ENCODE measurements at regions not wholly inside any gene's neighbourhood (a gene's known extent, or its start where the extent isn't known, plus 50 kb on each side); places are given as distances from the start of the nearest gene placed in this dataset.

DNA sequence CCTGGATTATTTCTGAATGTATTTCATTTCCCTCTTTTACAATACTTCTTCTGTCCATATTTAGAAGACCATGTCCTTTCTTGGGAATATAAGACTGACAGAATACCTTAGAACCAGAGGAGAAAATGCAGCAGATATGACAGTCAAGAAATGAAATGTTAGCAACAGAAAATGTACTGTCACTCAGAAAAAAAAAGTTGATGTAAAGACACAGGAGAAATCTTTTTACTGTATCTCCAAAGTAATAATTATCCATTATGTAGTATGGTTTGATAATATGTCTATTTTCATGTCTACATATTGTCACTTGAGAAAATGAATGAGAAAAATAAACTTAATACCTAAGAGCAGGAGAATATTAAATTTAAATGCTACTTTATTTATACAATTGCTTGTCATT lies 652.1 kb downstream of the GABRG2 start:
- no peak for DNase-seq (ENCODE audit: low spot score)
- H3K27ac ChIP-seq, result no peak overlapping the region
- no peak overlapping the region for H3K4me3 ChIP-seq
- TF ChIP-seq, protein P1, sequence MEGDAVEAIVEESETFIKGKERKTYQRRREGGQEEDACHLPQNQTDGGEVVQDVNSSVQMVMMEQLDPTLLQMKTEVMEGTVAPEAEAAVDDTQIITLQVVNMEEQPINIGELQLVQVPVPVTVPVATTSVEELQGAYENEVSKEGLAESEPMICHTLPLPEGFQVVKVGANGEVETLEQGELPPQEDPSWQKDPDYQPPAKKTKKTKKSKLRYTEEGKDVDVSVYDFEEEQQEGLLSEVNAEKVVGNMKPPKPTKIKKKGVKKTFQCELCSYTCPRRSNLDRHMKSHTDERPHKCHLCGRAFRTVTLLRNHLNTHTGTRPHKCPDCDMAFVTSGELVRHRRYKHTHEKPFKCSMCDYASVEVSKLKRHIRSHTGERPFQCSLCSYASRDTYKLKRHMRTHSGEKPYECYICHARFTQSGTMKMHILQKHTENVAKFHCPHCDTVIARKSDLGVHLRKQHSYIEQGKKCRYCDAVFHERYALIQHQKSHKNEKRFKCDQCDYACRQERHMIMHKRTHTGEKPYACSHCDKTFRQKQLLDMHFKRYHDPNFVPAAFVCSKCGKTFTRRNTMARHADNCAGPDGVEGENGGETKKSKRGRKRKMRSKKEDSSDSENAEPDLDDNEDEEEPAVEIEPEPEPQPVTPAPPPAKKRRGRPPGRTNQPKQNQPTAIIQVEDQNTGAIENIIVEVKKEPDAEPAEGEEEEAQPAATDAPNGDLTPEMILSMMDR (IDR thresholded peaks at IDR 0.05), result no peak

DNA sequence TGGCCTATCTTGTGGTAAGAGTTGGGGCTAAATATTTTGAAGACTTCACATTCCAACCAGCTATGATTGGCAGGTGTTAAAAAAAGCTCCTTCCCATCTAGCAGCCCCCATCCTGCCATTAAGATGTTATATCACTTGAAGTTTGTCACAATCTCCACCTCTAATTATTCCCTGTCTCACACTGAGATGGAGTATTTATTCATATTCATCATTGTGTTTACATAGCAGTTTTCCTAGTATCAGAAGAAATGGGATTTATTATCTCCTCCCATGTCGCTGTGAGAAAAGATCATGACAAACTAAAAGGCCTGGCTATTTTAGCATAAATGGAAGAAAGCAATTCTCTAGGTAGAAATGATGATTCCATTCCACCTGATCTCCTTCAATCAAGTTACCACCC lies 653.6 kb downstream of the GABRG2 start:
- Histone ChIP-seq H3K4me3 (no peak overlapping the region), H3K27ac (no peak overlapping the region)
- DNase-seq (ENCODE audit: low spot score), result no peak
- TF ChIP-seq, protein P1 (IDR thresholded peaks at IDR 0.05), result no peak

DNA sequence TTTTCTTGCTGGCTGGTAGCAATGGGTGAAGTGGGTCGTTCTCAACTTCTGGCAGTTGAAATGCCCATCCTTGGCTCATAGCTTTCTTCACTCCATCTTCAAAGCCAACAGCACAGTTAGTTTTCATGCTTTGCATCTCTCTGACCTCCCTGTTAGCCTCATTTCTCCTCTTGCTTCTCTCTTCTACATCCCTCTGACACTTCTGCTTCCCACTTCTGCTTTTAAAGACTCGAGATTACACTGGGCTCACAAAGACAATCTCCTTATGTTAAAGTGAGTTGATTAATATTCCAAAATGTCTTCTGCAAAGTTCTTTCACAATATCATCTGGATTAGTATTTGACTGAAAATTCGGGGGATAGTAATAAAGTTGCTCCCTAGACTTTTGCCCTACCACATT lies 684.8 kb upstream of the CCNG1 start:
- Histone ChIP-seq H3K27ac (no peak overlapping the region), H3K4me3 (no peak overlapping the region)
- TF ChIP-seq, protein P1 (IDR thresholded peaks at IDR 0.05), result no peak
- DNase-seq (ENCODE audit: low spot score), result no peak

DNA sequence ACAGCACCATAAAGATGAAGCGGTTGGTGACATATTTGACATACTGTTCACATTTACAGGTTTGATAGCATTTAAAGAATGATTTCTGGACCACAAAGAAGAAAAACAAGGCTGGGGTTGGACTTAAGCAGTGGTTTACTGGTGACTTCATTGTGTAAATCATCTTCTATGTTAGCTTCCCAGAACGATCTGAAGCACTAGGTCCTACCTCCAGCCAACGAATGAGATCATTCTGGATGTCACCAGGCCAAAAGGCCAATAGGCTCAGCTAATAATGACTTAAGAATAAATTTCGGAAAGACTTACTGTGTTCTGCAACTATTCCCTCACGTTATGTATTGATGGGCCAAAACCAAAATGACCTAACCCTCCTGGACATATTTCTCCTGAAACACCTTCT lies 675.3 kb upstream of the CCNG1 start:
- H3K27ac ChIP-seq, result no peak overlapping the region
- no peak overlapping the region for H3K4me3 ChIP-seq
- DNase-seq (ENCODE audit: low spot score), result no peak
- TF ChIP-seq, protein P1 (IDR thresholded peaks at IDR 0.05), result no peak

DNA sequence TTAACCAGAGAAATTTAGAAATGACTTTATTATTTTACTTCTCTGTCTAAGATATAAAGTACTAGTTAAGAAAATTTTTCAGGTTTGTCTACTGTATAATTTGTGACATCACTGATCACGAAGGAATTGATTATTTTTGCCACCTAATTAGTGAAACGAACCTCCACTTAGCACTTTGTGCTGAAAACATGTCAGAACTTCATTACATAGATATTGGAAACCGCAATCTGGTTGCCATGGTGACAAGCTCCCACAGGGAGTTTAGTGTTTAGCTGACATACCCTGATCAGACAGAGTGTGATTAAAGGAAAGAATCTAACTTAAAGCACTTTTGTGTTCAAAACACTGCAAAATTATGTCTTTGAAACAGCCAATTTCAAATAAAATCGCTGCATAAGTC lies 668.4 kb upstream of the CCNG1 start:
- TF ChIP-seq, protein P1 (IDR thresholded peaks at IDR 0.05), result no peak
- no peak for DNase-seq (ENCODE audit: low spot score)
- no peak overlapping the region for H3K4me3 ChIP-seq
- H3K27ac ChIP-seq, result no peak overlapping the region

DNA sequence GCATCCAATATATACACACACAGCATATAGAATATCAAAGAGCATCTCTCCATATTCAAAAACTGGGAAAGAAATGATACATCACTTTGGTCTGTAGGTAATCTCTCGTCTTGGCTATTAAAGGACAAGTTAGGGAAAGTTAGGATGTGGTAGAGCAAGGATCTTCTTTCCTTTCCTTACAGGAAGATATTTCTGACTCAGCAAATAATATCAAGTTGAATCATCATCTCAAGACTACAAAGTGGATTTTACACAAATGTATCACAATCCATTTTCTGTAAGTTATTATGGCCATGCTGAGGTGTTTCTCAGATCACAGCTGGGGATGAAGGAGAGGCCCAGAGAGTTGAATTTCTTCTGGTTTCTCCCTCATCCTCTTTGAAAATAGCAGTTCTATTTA lies 651.7 kb upstream of the CCNG1 start:
- no peak overlapping the region for H3K27ac ChIP-seq
- no peak overlapping the region for H3K4me3 ChIP-seq
- no peak for DNase-seq (ENCODE audit: low spot score)
- TF ChIP-seq, protein P1 (IDR thresholded peaks at IDR 0.05), result no peak

DNA sequence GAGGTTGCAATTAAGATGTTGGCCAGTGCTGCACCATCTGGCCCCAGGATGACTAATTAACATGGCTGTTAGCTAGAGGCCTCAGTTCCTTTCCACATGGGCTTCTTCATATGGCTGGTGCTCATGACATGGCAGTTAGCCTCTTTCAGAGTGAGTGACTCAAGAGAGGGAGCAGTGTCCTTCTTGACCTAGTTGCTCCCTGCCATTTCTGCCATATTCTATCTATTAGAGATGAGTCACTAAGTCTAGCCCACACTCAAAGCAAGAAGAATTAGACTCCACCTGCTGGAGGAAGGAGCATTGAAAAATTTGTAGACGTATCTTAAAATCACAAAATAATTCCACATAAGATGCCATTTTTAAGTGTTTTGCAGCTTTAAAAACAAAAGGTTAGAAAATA lies 651.2 kb upstream of the CCNG1 start:
- H3K27ac ChIP-seq, result no peak overlapping the region
- no peak for DNase-seq (ENCODE audit: low spot score)
- H3K4me3 ChIP-seq, result no peak overlapping the region
- TF ChIP-seq, protein P1 (IDR thresholded peaks at IDR 0.05), result no peak
